A549 (cell line): ENCODE measurements at regions not wholly inside any gene's neighbourhood (a gene's known extent, or its start where the extent isn't known, plus 50 kb on each side); places are given as distances from the start of the nearest gene placed in this dataset.

Source experiments
- CTCF ChIP-seq: fragments of >200 bp; sonication (Bioruptor Twin); formaldehyde crosslinking; IDR thresholded peaks from 3 replicates; pipeline ENCODE4 v1.5.1; 2016
- EHF ChIP-seq: fragments of 250-450 bp; sonication (Bioruptor Pico); IDR thresholded peaks from 2 replicates; pipeline ENCODE4 v1.5.0; 2020; ENCODE audit warnings: mild to moderate bottlenecking
- HOXA7 ChIP-seq: fragments of 250-450 bp; sonication (Bioruptor Pico); IDR thresholded peaks from 2 replicates; pipeline ENCODE4 v1.5.0; 2020; ENCODE audit warnings: mild to moderate bottlenecking, moderate library complexity
- POLR2A ChIP-seq: IDR thresholded peaks from 2 replicates; pipeline ENCODE4 v1.6.1; 2012; ENCODE audit warnings: mild to moderate bottlenecking, low read length
- RAD21 ChIP-seq, 2 experiments: fragments of >200 bp in 1 of 2; sonication (Bioruptor Twin) in 1 of 2; formaldehyde crosslinking in 1 of 2; IDR thresholded peaks in 1 of 2; conservative IDR thresholded peaks in 1 of 2; 2 replicates in 1 of 2; 3 replicates in 1 of 2; pipeline ENCODE4 v1.6.1; 2012 to 2018; ENCODE audit warnings: inconsistent platforms in 1 of 2

GRCh38 chr6:14717307-14717706 lies 528.6 kb upstream of the JARID2 start:
- TF ChIP-seq CTCF, result no peak
- no peak for TF ChIP-seq EHF (CRISPR knock-in tag)
- TF ChIP-seq RAD21 (conservative IDR thresholded peaks at IDR 0.05 in 1 of 2, IDR thresholded peaks at IDR 0.05 in 1 of 2), result no peak
- no peak for TF ChIP-seq HOXA7
- no peak for TF ChIP-seq POLR2A
